ENCODE measurements at regions not wholly inside any gene's neighbourhood (a gene's known extent, or its start where the extent isn't known, plus 50 kb on each side); places are given as distances from the start of the nearest gene placed in this dataset.

GRCh38 chr10:83458611-83459010, 680.7 kb upstream of the GHITM start:
- no peak overlapping the region for H3K27ac ChIP-seq
- TF ChIP-seq ZFX (IDR thresholded peaks at IDR 0.05; ENCODE audit: borderline replicate concordance), result no peak
- no peak for TF ChIP-seq CTCF (IDR thresholded peaks at IDR 0.05)

DNA sequence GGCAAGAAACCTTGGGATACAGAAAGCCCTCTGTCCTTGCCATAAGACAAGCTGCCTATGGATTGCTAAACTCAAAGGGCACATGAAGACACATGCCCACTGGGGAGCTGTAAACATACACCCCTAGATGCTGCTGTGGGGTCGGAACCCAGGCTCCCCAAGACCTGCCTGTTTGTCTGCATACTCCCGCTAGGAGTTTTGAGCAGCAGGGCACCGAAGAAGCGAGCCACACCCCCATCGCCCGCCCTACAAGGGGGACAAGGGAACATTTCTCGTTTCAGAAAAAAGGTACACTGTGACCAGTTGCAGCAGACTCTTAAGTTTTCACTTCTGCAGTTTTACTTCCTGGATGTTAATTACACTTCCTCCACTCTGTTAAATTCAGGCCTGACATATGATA, 680.2 kb upstream of the GHITM start:
- no peak overlapping the region for H3K27ac ChIP-seq

DNA sequence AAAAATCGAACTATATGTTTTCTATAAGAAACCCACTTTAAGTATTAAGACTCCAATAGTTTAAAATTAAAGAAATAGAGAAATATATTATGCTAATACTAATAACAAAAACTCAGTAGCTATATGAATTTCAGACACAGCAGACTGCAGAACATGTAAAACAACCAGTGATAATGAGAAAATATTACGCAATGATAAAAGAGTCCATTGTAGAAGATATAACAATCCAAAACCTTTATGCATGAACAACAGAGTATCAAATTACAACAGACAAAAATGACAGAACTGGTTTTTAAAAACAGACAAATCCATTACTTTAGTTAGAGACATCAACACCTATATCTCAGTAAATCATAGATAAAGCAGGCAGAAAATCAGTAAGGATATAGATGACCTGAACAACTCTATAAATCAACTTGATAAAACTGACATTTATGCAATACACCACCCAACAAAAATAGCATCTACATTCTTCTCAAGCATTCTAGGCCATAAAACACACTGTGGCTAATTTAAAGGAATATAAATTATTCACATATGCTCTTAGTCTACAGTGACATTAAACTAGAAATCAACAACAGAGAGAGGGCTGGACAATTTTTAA, 669.5 kb upstream of the GHITM start:
- no peak overlapping the region for H3K27ac ChIP-seq
- no peak for TF ChIP-seq ZFX (IDR thresholded peaks at IDR 0.05; ENCODE audit: borderline replicate concordance)
- TF ChIP-seq CTCF (IDR thresholded peaks at IDR 0.05), result no peak

More for the DNA sequence above, 680.2 kb upstream of the GHITM start:
- TF ChIP-seq ZFX (IDR thresholded peaks at IDR 0.05; ENCODE audit: borderline replicate concordance) (no peak), CTCF (IDR thresholded peaks at IDR 0.05) (no peak)

- no peak for TF ChIP-seq CTCF (IDR thresholded peaks at IDR 0.05)
Observed at GRCh38 chr10:83476211-83476610, 663.1 kb upstream of the GHITM start.

DNA sequence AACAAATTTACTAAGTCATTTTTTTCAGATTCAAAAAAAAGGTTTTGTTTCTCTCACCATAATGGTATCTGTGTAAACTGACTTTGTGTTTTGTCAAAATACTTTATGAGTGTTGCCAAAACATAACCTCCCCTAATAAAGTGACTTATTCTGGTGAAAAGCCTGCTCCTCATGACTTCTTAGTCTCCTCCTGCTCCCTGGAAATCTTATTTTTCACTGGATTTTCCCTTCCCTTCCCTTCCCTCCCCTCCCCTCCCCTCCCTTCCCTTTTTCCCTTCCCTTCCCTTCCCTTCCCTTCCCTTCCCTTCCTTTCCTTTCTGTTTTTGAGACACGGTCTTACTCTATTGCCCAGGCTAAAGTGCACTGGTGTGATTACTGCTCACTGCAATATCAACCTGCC, 650.1 kb upstream of the GHITM start:
- no peak overlapping the region for H3K27ac ChIP-seq
- TF ChIP-seq ZFX (IDR thresholded peaks at IDR 0.05; ENCODE audit: borderline replicate concordance) (no peak), CTCF (IDR thresholded peaks at IDR 0.05) (no peak)

More at GRCh38 chr10:83476211-83476610, 663.1 kb upstream of the GHITM start:
- H3K27ac ChIP-seq, result no peak overlapping the region

DNA sequence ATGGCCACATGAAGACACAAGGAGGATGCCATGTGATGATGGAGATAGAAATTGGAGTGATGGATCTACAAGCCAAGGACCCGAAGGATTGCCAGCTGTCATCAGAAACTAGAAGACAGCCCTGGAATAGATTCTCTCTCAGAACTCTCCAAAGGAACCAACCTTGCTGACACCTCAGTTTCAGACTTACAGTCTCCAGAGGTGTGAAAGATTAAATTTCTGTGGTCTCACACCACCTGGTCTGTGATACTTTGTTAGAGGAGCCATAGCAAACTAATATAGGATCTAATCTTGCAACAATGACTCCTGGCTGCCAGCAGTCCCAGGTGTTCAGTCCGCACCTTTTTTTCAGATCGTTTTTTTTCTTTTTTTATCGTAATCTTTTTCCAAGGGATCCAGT, 647.3 kb upstream of the GHITM start:
- H3K27ac ChIP-seq, result no peak overlapping the region
- no peak for TF ChIP-seq ZFX (IDR thresholded peaks at IDR 0.05; ENCODE audit: borderline replicate concordance)
- no peak for TF ChIP-seq CTCF (IDR thresholded peaks at IDR 0.05)

DNA sequence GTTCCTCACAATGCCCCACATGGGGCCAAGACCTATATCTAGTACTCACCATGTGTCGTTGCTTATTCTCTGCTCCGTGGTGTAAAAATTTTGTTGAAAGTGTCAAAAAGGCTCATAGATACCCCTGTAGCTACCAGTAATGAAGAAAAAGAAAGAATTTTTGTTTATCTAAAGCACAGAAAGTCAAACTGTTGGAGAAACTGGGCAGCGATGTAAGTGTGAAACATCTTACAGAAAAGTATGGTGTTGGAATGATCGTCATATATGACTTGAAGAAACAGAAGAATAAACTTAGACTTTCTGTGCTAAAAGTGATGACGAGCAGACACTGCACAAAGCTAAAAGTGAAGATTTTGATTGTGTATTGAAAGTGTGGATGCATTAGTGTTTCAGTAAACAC, 626.6 kb upstream of the GHITM start:
- TF ChIP-seq ZFX (IDR thresholded peaks at IDR 0.05; ENCODE audit: borderline replicate concordance) (no peak), CTCF (IDR thresholded peaks at IDR 0.05) (no peak)

More for the DNA sequence above, 626.6 kb upstream of the GHITM start:
- H3K27ac ChIP-seq, result no peak overlapping the region
